B cell (primary cell): ENCODE measurements at regions not wholly inside any gene's neighbourhood (a gene's known extent, or its start where the extent isn't known, plus 50 kb on each side); places are given as distances from the start of the nearest gene placed in this dataset.

Source experiments
- ATAC-seq: fragments of 200-7000 bp; cut with Tn5 transposase; one replicate; pipeline ENCODE4 v1.10.0; 2021; ENCODE audit warnings: low read depth, mild to moderate bottlenecking, moderate number of reproducible peaks, moderate library complexity
- CTCF ChIA-PET: fragments of 350-600 bp; sonication (Branson Sonifier 250); formaldehyde crosslinking; loops from one replicate; lab custom pipeline; 2021; ENCODE audit warnings: antibody characterized with exemption, inconsistent platforms; lab: Charles Lee
- POLR2A ChIA-PET: fragments of 350-600 bp; sonication (Branson Sonifier 250); formaldehyde crosslinking; loops from one replicate; lab custom pipeline; 2021; ENCODE audit warnings: antibody characterized with exemption; lab: Charles Lee
- DNase-seq: peaks from one replicate; pipeline ENCODE4 v3.0.0; 2013
- H2AFZ ChIP-seq: 2 replicates; pipeline ENCODE4 v1.6.1; 2012; ENCODE audit warnings: mild to moderate bottlenecking, low read depth, low read length; ENCODE audit not compliant: insufficient read depth, poor library complexity, severe bottlenecking
- H3K27ac ChIP-seq, 2 donors: 1 replicate in 1 of 2; 2 replicates in 1 of 2; pipeline ENCODE4 v1.5.1; 2012 to 2013; ENCODE audit warnings: low read length in 2 of 2, mild to moderate bottlenecking in 2 of 2, moderate library complexity in 1 of 2
- H3K27me3 ChIP-seq, 4 experiments: fragments of 200-600 bp in 1 of 4; sonication (generic) in 1 of 4; replicated peaks in 1 of 4; 1 replicate in 2 of 4; 2 replicates in 2 of 4; pipeline versions ENCODE4 v1.6.1 to v1.7.0; 2013 to 2016; ENCODE audit warnings: low read length in 3 of 4, mild to moderate bottlenecking in 2 of 4, mixed read lengths in 1 of 4, moderate library complexity in 1 of 4; ENCODE audit not compliant: insufficient read depth in 4 of 4, control insufficient read depth in 3 of 4; ENCODE audit errors: control extremely low read depth in 1 of 4
- H3K36me3 ChIP-seq, 2 experiments: replicated peaks in 1 of 2; 1 replicate in 1 of 2; 2 replicates in 1 of 2; pipeline versions ENCODE4 v1.6.1 to v1.7.1; 2013; ENCODE audit warnings: low read length in 1 of 2; ENCODE audit not compliant: insufficient read depth in 2 of 2, control insufficient read depth in 1 of 2; ENCODE audit errors: control extremely low read depth in 1 of 2, extremely low read depth in 1 of 2
- H3K4me1 ChIP-seq, 2 donors: fragments of 200-600 bp in 1 of 2; sonication (generic) in 1 of 2; 1 replicate in 1 of 2; 2 replicates in 1 of 2; pipeline versions ENCODE4 v1.5.1 to v1.6.1; 2013 to 2017; ENCODE audit warnings: low read length in 2 of 2; ENCODE audit not compliant: control insufficient read depth in 2 of 2, insufficient read depth in 2 of 2
- H3K4me2 ChIP-seq: replicated peaks from 2 replicates; pipeline ENCODE3; 2012; ENCODE audit warnings: mild to moderate bottlenecking, low read depth, low read length; ENCODE audit not compliant: poor library complexity, severe bottlenecking
- H3K4me3 ChIP-seq, 5 experiments: fragments of 200-600 bp in 1 of 5; sonication (generic) in 1 of 5; 1 replicate in 3 of 5; 2 replicates in 2 of 5; pipeline versions ENCODE4 v1.5.1 to v1.7.0; 2011 to 2016; ENCODE audit warnings: low read length in 4 of 5, mild to moderate bottlenecking in 4 of 5, low read depth in 2 of 5, control low read depth in 1 of 5, moderate library complexity in 1 of 5; ENCODE audit not compliant: insufficient read depth in 1 of 5; ENCODE audit errors: control extremely low read depth in 1 of 5, extremely low read depth in 1 of 5
- H3K79me2 ChIP-seq: fragments of 200-600 bp; sonication (generic); one replicate; pipeline ENCODE4 v1.6.0; 2016; ENCODE audit warnings: low read length; ENCODE audit not compliant: control insufficient read depth, insufficient read depth
- H3K9ac ChIP-seq: fragments of 200-600 bp; sonication (generic); 2 replicates; pipeline ENCODE4 v1.6.1; 2017; ENCODE audit warnings: mild to moderate bottlenecking, low read length, moderate library complexity
- H3K9me3 ChIP-seq, 3 donors: one replicate each; pipeline versions ENCODE4 v1.6.1 to v1.7.1; 2013; ENCODE audit warnings: low read length in 2 of 3; ENCODE audit not compliant: control insufficient read depth in 2 of 3, insufficient read depth in 1 of 3; ENCODE audit errors: control extremely low read depth in 1 of 3
- H4K20me1 ChIP-seq: 2 replicates; pipeline ENCODE4 v1.6.0; 2012; ENCODE audit warnings: mild to moderate bottlenecking, low read length; ENCODE audit not compliant: insufficient read depth, control insufficient read depth, poor library complexity, severe bottlenecking
- H3K27ac Mint-ChIP-seq: one replicate; pipeline ENCODE4 v1.8.0; 2021; ENCODE audit warnings: mixed read lengths
- H3K27me3 Mint-ChIP-seq: one replicate; pipeline ENCODE4 v1.8.0; 2021; ENCODE audit warnings: mixed read lengths
- H3K4me1 Mint-ChIP-seq: one replicate; pipeline ENCODE4 v1.8.0; 2021; ENCODE audit warnings: mixed read lengths
- H3K4me3 Mint-ChIP-seq: one replicate; pipeline ENCODE4 v1.8.0; 2021; ENCODE audit warnings: mixed read lengths
- H3K9me3 Mint-ChIP-seq: one replicate; pipeline ENCODE4 v1.8.0; 2022; ENCODE audit warnings: mixed read lengths; ENCODE audit not compliant: insufficient read depth
- EZH2 ChIP-seq: IDR thresholded peaks from 2 replicates; pipeline ENCODE4 v1.6.1; 2012; ENCODE audit warnings: borderline replicate concordance, low read depth, mild to moderate bottlenecking, moderate library complexity, low read length; ENCODE audit not compliant: insufficient read depth, poor library complexity, severe bottlenecking
- WGBS: methylation state at CpG from one replicate; pipeline ENCODE4 v1.1.5; 2013; ENCODE audit warnings: missing lambda C conversion rate; ENCODE audit not compliant: insufficient coverage; 5-methylcytosine and 5-hydroxymethylcytosine counted together
- intact Hi-C: fragments of 100-400 bp; cut with micrococcal nuclease; formaldehyde crosslinking; loops from one replicate; pipeline ENCODE4 v1.10.0; 2022
- TF ChIP-seq, protein P1 (sequence below): fragments of 200-600 bp; IDR thresholded peaks from one replicate; pipeline ENCODE4 v1.8.0; 2022; ENCODE audit warnings: antibody characterized with exemption, mild to moderate bottlenecking

DNA sequence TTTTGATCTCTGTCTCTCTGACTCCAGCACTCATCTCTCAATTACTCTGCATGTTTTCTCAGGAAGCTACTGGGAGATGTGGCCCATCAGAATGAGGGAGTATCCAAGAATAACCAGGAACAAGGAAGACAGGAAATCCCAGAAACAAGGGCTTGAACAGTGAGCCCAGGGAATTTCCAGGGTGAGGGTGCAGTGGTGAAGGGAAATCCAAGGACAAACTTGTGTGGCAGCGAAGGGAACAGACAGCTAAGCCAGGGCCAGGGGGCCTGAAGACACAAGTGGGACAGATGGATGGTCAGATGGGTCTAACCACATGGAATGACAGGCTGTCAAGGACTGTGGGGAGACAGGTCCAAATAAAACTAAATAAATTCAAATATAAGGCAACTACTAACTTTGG, 121.8 kb upstream of the ERRFI1 start:
- intact Hi-C loops: no loop called here
- Histone ChIP-seq H4K20me1 (no peaks in the 10 kb centered on the region), H3K9ac (no peak overlapping the region), H3K4me2 (no peak overlapping the region), H2AFZ (no peak overlapping the region), H3K27ac (no peak overlapping the region), H3K9me3 (no peaks in the 10 kb centered on the region), H3K4me1 (no peaks in the 10 kb centered on the region), H3K4me3 (no peak overlapping the region), H3K79me2 (no peaks in the 10 kb centered on the region), H3K36me3 (no peaks in the 10 kb centered on the region), H3K27me3 (no peaks in the 10 kb centered on the region)
- H3K9me3 Mint-ChIP-seq: no peaks in the 10 kb centered on the region
- no peaks in the 10 kb centered on the region for H3K4me1 Mint-ChIP-seq
- H3K27ac Mint-ChIP-seq: no peak overlapping the region
- CTCF ChIA-PET: interaction anchor here (0.5 kb wide), 1 partner anchor 769 kb away, joined by 3 read pairs; no protein-coding TSS in a partner anchor
- H3K4me3 Mint-ChIP-seq: no peak overlapping the region
- ATAC-seq (no peak), DNase-seq (no peak)
- WGBS: 100% methylated on average over 1 of the region's 1 CpG
- TF ChIP-seq, protein P1, sequence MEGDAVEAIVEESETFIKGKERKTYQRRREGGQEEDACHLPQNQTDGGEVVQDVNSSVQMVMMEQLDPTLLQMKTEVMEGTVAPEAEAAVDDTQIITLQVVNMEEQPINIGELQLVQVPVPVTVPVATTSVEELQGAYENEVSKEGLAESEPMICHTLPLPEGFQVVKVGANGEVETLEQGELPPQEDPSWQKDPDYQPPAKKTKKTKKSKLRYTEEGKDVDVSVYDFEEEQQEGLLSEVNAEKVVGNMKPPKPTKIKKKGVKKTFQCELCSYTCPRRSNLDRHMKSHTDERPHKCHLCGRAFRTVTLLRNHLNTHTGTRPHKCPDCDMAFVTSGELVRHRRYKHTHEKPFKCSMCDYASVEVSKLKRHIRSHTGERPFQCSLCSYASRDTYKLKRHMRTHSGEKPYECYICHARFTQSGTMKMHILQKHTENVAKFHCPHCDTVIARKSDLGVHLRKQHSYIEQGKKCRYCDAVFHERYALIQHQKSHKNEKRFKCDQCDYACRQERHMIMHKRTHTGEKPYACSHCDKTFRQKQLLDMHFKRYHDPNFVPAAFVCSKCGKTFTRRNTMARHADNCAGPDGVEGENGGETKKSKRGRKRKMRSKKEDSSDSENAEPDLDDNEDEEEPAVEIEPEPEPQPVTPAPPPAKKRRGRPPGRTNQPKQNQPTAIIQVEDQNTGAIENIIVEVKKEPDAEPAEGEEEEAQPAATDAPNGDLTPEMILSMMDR: no peak
- no peak for TF ChIP-seq EZH2
- POLR2A ChIA-PET: no interaction called here
- H3K27me3 Mint-ChIP-seq: peaks cover 26% of the 10 kb centered on the region

DNA sequence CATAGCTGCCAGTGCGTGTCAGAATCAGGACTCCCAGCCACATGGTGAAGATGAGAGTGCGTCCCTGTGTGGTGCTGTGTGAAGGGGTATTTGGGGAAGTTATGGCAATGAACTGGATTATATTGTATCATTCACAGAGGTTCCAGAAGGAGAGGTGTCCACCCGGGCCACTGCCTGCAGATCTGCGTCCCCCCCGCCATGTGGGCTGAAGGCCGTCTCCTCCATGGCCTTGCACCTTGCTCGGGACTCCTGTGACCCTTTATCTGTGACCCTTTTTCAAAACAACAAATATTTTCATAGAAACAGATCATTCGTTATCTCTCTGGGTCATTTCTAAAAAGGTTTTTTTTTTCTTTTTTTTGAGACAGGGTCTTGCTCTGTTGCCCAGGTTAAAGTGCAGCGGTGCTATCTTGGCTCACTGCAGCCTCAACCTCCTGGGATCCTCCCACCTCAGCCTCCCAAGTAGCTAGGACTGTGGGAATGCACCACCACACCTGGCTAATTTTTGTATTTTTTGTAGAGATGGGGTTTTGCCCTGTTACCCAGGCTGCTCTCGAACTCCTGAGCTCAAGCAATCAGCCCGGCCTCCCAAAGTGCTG, 120.2 kb upstream of the ERRFI1 start:
- Mint-ChIP-seq H3K4me3 (no peak overlapping the region), H3K4me1 (no peaks in the 10 kb centered on the region), H3K27me3 (peaks cover 26% of the 10 kb centered on the region), H3K27ac (no peak overlapping the region), H3K9me3 (no peaks in the 10 kb centered on the region)
- no peaks in the 10 kb centered on the region for H3K27me3 ChIP-seq
- H4K20me1 ChIP-seq: no peaks in the 10 kb centered on the region
- H3K4me1 ChIP-seq: no peaks in the 10 kb centered on the region
- CTCF ChIA-PET: interaction anchor here (0.7 kb wide), 1 partner anchor 10 kb away, joined by 3 read pairs; no protein-coding TSS in a partner anchor
- no peak for TF ChIP-seq EZH2
- TF ChIP-seq, protein P1: no peak
- no peak overlapping the region for H3K9ac ChIP-seq
- DNase-seq (no peak), ATAC-seq (no peak)
- no peaks in the 10 kb centered on the region for H3K79me2 ChIP-seq
- H2AFZ ChIP-seq: no peak overlapping the region
- H3K4me2 ChIP-seq: no peak overlapping the region
- WGBS: 95% methylated on average over 7 of the region's 11 CpGs
- POLR2A ChIA-PET: no interaction called here
- H3K27ac ChIP-seq: no peak overlapping the region
- no peaks in the 10 kb centered on the region for H3K36me3 ChIP-seq
- intact Hi-C loops: no loop called here
- no peak overlapping the region for H3K4me3 ChIP-seq
- no peaks in the 10 kb centered on the region for H3K9me3 ChIP-seq
